GM21390 (cell line): ENCODE measurements at regions not wholly inside any gene's neighbourhood (a gene's known extent, or its start where the extent isn't known, plus 50 kb on each side); places are given as distances from the start of the nearest gene placed in this dataset.
A peak's percentile ranks its signal among the peaks of the same experiment; 100 is the strongest.

ENCODE experiments used
- ATAC-seq: cut with Tn5 transposase; IDR thresholded peaks from one replicate; pipeline ENCODE4 v1.9.1; 2021; ENCODE audit not compliant: unreplicated experiment

DNA sequence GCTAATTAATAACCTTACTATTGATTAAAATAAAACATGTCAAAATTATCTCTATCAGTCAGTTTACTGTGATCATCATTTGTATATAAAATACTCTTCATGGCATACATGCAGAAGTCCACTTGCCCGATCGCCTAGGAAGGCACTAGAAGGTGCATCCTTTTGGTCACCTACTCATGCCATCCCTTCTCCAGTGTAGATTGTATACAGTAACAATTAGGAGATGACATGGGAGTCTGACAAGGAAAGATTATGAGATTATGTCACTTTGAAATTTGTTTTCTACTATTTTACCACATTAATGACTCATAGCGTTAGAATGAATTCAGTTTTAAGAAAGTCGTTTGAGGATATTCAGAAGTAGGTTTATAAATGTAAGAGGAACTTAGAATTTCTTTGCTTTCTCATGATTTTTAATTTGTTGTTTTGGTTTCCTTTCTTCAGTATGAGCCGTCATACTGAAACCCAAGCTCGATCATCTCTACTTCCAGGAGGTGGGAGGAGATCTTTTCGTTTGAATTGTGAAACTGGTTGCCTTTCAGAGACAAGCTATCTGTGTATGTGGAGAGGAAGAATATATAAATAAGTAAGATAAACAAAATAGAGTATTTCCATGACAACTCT, 51.1 kb upstream of the UNC5C start:
- peak; percentile 98 for ATAC-seq
